ENCODE measurements at regions not wholly inside any gene's neighbourhood (a gene's known extent, or its start where the extent isn't known, plus 50 kb on each side); places are given as distances from the start of the nearest gene placed in this dataset.

- Histone ChIP-seq H2AFZ (ENCODE audit: low read length) (no peak overlapping the region), H2BK5ac (ENCODE audit: low read depth, low read length) (no peak overlapping the region), H3K56ac (replicated peaks; ENCODE audit: insufficient read length, low read depth, low read length) (no peak overlapping the region), H3K9me3 (ENCODE audit: insufficient read depth in 2 of 2, low read depth in 1 of 2, low read length in 1 of 2) (no peaks in the 10 kb centered on the region), H3K27me3 (replicated peaks in 1 of 4; ENCODE audit: control insufficient read depth in 3 of 4, extremely low read depth in 1 of 4, insufficient read depth in 3 of 4, low read length in 3 of 4) (no peaks in the 10 kb centered on the region), H3K79me1 (ENCODE audit: low read depth, low read length) (no peaks in the 10 kb centered on the region), H4K5ac (ENCODE audit: insufficient read length, low read depth, low read length) (no peak overlapping the region), H3K23ac (ENCODE audit: insufficient read length) (no peak overlapping the region), H2BK20ac (ENCODE audit: low read length) (no peak overlapping the region), H3K79me2 (ENCODE audit: control insufficient read depth in 1 of 2, insufficient read depth in 2 of 2, low read length in 2 of 2) (no peaks in the 10 kb centered on the region), H3K4ac (replicated peaks; ENCODE audit: insufficient read length, low read depth, low read length) (no peak overlapping the region), H2AK5ac (ENCODE audit: low read depth, low read length) (no peak overlapping the region), H4K20me1 (replicated peaks in 1 of 2; ENCODE audit: control insufficient read depth in 1 of 2, insufficient read depth in 2 of 2, low read length in 2 of 2) (no peaks in the 10 kb centered on the region), H3K14ac (ENCODE audit: insufficient read length) (no peak overlapping the region), H3K36me3 (ENCODE audit: control insufficient read depth in 2 of 4, insufficient read depth in 4 of 4, low read length in 3 of 4) (no peaks in the 10 kb centered on the region), H3K27ac (ENCODE audit: low read depth, low read length) (no peak overlapping the region), H2BK15ac (ENCODE audit: low read length) (no peak overlapping the region), H3K4me1 (replicated peaks in 1 of 4; ENCODE audit: control insufficient read depth in 3 of 4, insufficient read depth in 4 of 4, low read length in 3 of 4) (no peaks in the 10 kb centered on the region), H3K9ac (replicated peaks in 1 of 4; ENCODE audit: extremely low read depth in 1 of 4, low read depth in 3 of 4, low read length in 3 of 4) (no peak overlapping the region), H2BK12ac (ENCODE audit: low read depth, low read length) (no peak overlapping the region), H4K91ac (replicated peaks; ENCODE audit: insufficient read length, low read length) (no peak overlapping the region), H3K4me3 (ENCODE audit: extremely low read depth in 1 of 4, insufficient read depth in 2 of 4, low read depth in 3 of 4, low read length in 4 of 4) (no peak overlapping the region), H3K4me2 (ENCODE audit: insufficient read depth in 1 of 2, low read depth in 2 of 2, low read length in 2 of 2) (no peak overlapping the region), H3K18ac (ENCODE audit: extremely low read depth, low read length) (no peak overlapping the region), H4K8ac (ENCODE audit: extremely low read depth, insufficient read depth, low read length) (no peak overlapping the region), H2BK120ac (replicated peaks; ENCODE audit: low read depth, low read length) (no peak overlapping the region), H3K23me2 (ENCODE audit: low read depth, low read length) (no peaks in the 10 kb centered on the region)
- CTCF ChIA-PET (ENCODE audit: partially characterized antibody) = no interaction called here
- FAIRE-seq (no peak), DNase-seq (ENCODE audit: low read depth in 1 of 2, low spot score in 2 of 2) (no peak)
- WGBS, 2 experiments (ENCODE audit: extremely low coverage in 1 of 2, insufficient coverage in 1 of 2, insufficient read length in 1 of 2, insufficient replicate concordance in 2 of 2, low coverage in 1 of 2, low lambda C conversion rate in 2 of 2, missing lambda C conversion rate in 1 of 2) = 96% methylated on average over 1 of the region's 1 CpG; no CpG with 5 or more reads in 1 of the 2 experiments
- POLR2A ChIA-PET (ENCODE audit: partially characterized antibody) = no interaction called here
- no peak for TF ChIP-seq NRF1 (IDR thresholded peaks at IDR 0.05; ENCODE audit: low read depth, low read length)
- no peak for TF ChIP-seq FOSL1 (IDR thresholded peaks at IDR 0.05; ENCODE audit: insufficient read depth, low read depth, low read length)
- no peak for TF ChIP-seq MAX (IDR thresholded peaks at IDR 0.05)
- no peak for TF ChIP-seq CREB1 (IDR thresholded peaks at IDR 0.05)
- TF ChIP-seq CTCF (IDR thresholded peaks at IDR 0.05; ENCODE audit: control extremely low read depth in 1 of 3, insufficient read depth in 1 of 3, low read depth in 1 of 3, low read length in 3 of 3) = no peak
- TF ChIP-seq POU5F1 (IDR thresholded peaks at IDR 0.05; ENCODE audit: low read depth, low read length) = no peak
Observed at GRCh38 chr5:13003457-13003856, 941.0 kb downstream of the DNAH5 start.

Data from H1 (cell line).